ENCODE measurements at regions not wholly inside any gene's neighbourhood (a gene's known extent, or its start where the extent isn't known, plus 50 kb on each side); places are given as distances from the start of the nearest gene placed in this dataset.

- Histone ChIP-seq H3K4me1 (no peaks in the 10 kb centered on the region), H3K36me3 (no peaks in the 10 kb centered on the region), H3K27ac (replicated peaks in 1 of 4) (no peak overlapping the region), H3K4me3 (no peak overlapping the region), H3K27me3 (no peaks in the 10 kb centered on the region), H3K9me3 (no peaks in the 10 kb centered on the region)
- intact Hi-C loops (cut with DNase I): no loop called here
- no peak for DNase-seq (ENCODE audit: extremely low spot score)
- WGBS: 51% methylated on average over 4 of the region's 4 CpGs
- TF ChIP-seq, protein P1, sequence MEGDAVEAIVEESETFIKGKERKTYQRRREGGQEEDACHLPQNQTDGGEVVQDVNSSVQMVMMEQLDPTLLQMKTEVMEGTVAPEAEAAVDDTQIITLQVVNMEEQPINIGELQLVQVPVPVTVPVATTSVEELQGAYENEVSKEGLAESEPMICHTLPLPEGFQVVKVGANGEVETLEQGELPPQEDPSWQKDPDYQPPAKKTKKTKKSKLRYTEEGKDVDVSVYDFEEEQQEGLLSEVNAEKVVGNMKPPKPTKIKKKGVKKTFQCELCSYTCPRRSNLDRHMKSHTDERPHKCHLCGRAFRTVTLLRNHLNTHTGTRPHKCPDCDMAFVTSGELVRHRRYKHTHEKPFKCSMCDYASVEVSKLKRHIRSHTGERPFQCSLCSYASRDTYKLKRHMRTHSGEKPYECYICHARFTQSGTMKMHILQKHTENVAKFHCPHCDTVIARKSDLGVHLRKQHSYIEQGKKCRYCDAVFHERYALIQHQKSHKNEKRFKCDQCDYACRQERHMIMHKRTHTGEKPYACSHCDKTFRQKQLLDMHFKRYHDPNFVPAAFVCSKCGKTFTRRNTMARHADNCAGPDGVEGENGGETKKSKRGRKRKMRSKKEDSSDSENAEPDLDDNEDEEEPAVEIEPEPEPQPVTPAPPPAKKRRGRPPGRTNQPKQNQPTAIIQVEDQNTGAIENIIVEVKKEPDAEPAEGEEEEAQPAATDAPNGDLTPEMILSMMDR (IDR thresholded peaks at IDR 0.05): no peak
- no peak for TF ChIP-seq EP300 (IDR thresholded peaks at IDR 0.05)
- no peak for TF ChIP-seq POLR2A (IDR thresholded peaks at IDR 0.05; ENCODE audit: low read depth)
- no peak for TF ChIP-seq POLR2AphosphoS5 (IDR thresholded peaks at IDR 0.05)
Measured at GRCh38 chr4:167379076-167379835, 145.0 kb upstream of the SPOCK3 start.

DNA sequence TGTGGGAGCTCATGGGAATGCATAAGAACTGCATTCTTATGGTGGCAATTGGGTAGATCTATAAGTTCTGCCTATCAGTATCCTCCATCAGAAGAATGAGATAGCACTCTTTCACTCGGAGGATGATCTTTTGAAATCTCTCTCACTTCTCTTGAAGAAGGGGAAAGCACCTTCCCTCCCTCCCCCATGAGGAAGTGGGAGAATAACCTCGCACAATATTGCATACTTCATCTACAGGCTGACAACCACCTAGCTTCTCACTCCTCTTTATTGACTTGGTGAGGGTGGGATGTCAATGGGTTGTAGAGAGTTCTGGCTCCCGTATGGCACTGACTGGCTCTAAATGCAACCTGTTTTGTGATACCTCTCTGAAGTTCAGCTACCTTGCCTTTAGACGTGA, 146.7 kb upstream of the SPOCK3 start:
- intact Hi-C loops (cut with DNase I): no loop called here
- 85% methylated on average over 4 of the region's 4 CpGs for WGBS
- Histone ChIP-seq H3K27ac (replicated peaks in 1 of 4) (no peak overlapping the region), H3K4me3 (no peak overlapping the region), H3K9me3 (no peaks in the 10 kb centered on the region), H3K27me3 (no peaks in the 10 kb centered on the region), H3K4me1 (no peaks in the 10 kb centered on the region), H3K36me3 (no peaks in the 10 kb centered on the region)
- no peak for DNase-seq (ENCODE audit: extremely low spot score)
- TF ChIP-seq, protein P1 (IDR thresholded peaks at IDR 0.05): no peak
- TF ChIP-seq POLR2A (IDR thresholded peaks at IDR 0.05; ENCODE audit: low read depth) (no peak), EP300 (IDR thresholded peaks at IDR 0.05) (no peak), POLR2AphosphoS5 (IDR thresholded peaks at IDR 0.05) (no peak)

DNA sequence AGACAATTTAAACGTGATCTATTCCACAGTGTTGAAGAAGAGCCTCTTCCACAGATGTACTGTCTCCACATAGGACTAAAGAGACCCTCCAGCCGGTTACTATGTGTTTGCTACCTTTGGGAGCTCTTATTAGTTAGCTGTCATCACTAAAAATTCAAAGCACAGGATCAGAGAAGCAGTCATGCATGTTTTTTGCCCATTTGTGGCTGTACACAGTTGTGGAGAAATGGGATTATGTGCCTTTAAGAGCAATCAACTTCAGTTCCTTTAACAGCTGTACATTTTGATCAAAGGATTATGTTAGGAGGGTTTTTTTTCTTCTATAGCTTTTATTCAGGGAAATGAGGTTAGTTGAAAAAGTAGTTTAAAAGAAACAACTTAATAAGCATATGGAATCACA, 149.0 kb upstream of the SPOCK3 start:
- intact Hi-C loops (cut with DNase I): no loop called here
- no peaks in the 10 kb centered on the region for H3K36me3 ChIP-seq
- no peaks in the 10 kb centered on the region for H3K9me3 ChIP-seq
- WGBS: 52% methylated on average over 2 of the region's 2 CpGs
- H3K4me3 ChIP-seq: no peak overlapping the region
- H3K4me1 ChIP-seq: no peaks in the 10 kb centered on the region
- no peak for TF ChIP-seq POLR2A (IDR thresholded peaks at IDR 0.05; ENCODE audit: low read depth)
- TF ChIP-seq, protein P1 (IDR thresholded peaks at IDR 0.05): no peak
- TF ChIP-seq EP300 (IDR thresholded peaks at IDR 0.05): no peak
- TF ChIP-seq POLR2AphosphoS5 (IDR thresholded peaks at IDR 0.05): no peak
- H3K27me3 ChIP-seq: no peaks in the 10 kb centered on the region
- DNase-seq (ENCODE audit: extremely low spot score): no peak
- no peak overlapping the region for H3K27ac ChIP-seq (replicated peaks in 1 of 4)

GRCh38 chr4:167397586-167397985, 163.3 kb upstream of the SPOCK3 start:
- H3K4me3 ChIP-seq: no peak overlapping the region
- no peaks in the 10 kb centered on the region for H3K4me1 ChIP-seq
- no peak for DNase-seq (ENCODE audit: extremely low spot score)
- 61% methylated on average over 3 of the region's 3 CpGs for WGBS
- H3K9me3 ChIP-seq: no peaks in the 10 kb centered on the region
- TF ChIP-seq EP300 (IDR thresholded peaks at IDR 0.05) (no peak), POLR2A (IDR thresholded peaks at IDR 0.05; ENCODE audit: low read depth) (no peak), POLR2AphosphoS5 (IDR thresholded peaks at IDR 0.05) (no peak)
- TF ChIP-seq, protein P1 (IDR thresholded peaks at IDR 0.05): no peak
- intact Hi-C loops (cut with DNase I): no loop called here
- H3K36me3 ChIP-seq: no peaks in the 10 kb centered on the region
- H3K27ac ChIP-seq (replicated peaks in 1 of 4): no peak overlapping the region
- no peaks in the 10 kb centered on the region for H3K27me3 ChIP-seq

DNA sequence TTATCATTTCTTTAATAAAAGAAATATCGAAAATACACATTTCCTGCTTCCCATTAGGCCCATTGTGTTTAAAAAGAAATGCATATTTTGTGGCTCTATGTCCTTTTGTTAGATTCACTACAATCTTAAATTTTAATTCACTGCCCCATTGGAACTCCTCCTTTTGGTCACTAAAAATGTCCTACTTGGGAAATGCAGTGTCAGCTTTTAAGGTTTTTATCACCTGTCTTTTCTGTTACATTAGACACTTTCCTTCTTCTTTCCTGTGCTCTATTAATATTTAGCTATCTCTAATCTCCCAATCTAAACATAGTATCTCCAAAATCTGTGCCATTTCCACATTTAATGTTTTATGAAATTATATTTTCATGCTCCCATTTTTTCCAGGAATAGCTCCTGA, 164.9 kb upstream of the SPOCK3 start:
- Histone ChIP-seq H3K4me3 (no peak overlapping the region), H3K36me3 (no peaks in the 10 kb centered on the region), H3K27me3 (no peaks in the 10 kb centered on the region), H3K4me1 (no peaks in the 10 kb centered on the region), H3K9me3 (no peaks in the 10 kb centered on the region), H3K27ac (replicated peaks in 1 of 4) (no peak overlapping the region)
- no peak for DNase-seq (ENCODE audit: extremely low spot score)
- WGBS: 71% methylated on average over 1 of the region's 1 CpG
- TF ChIP-seq EP300 (IDR thresholded peaks at IDR 0.05) (no peak), POLR2AphosphoS5 (IDR thresholded peaks at IDR 0.05) (no peak), POLR2A (IDR thresholded peaks at IDR 0.05; ENCODE audit: low read depth) (no peak)
- TF ChIP-seq, protein P1 (IDR thresholded peaks at IDR 0.05): no peak
- intact Hi-C loops (cut with DNase I): no loop called here
